GM21619 (cell line): ENCODE measurements at regions not wholly inside any gene's neighbourhood (a gene's known extent, or its start where the extent isn't known, plus 50 kb on each side); places are given as distances from the start of the nearest gene placed in this dataset.

Source experiments
- ATAC-seq: cut with Tn5 transposase; IDR thresholded peaks from one replicate; pipeline ENCODE4 v1.9.1; 2021; ENCODE audit not compliant: unreplicated experiment

DNA sequence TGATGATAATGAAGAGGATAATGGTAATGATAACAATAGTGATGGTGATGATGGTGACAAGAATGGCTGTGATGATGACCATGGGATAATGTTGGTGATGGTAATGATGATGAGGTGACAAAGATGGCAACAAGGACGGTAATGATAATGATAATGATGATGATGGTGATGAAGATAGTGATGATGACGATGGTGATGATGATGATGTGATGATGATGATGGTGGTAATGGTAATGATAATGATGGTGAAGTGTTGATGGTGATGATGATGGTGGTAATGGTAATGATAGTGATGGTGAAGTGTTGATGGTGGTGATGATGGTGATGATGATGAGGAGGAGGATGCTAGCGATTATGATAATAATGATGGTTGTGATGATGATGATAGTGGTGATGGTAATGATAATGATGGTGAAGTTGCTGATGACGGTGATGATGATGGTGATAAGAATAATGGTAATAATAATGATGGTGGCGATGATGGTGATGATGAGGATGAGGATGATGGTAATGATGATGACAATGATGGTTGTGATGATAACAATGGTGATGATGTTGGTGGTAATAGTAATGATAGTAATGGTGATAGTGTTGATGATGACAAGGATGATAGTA is 54.7 kb upstream of the OPCML start:
- no peak for ATAC-seq

DNA sequence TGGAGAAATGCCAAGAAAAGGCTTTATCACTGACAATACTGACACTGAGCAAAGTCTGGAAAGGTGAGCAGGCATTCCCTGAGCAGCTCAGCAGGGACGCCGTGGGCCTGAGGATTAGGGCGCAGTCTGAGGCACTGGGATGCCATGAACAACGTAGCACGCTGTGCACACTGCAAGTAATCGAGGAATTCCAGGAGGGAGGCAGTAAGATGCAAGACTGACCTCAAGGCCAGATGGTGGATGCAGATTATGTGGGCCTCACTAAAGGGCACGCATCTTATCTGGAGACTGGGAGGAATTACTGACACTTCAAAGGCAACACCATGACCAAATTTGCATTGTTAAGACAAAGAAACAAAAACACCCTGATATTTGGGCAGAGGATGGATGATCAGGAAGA is 50.4 kb upstream of the OPCML start:
- no peak for ATAC-seq

DNA sequence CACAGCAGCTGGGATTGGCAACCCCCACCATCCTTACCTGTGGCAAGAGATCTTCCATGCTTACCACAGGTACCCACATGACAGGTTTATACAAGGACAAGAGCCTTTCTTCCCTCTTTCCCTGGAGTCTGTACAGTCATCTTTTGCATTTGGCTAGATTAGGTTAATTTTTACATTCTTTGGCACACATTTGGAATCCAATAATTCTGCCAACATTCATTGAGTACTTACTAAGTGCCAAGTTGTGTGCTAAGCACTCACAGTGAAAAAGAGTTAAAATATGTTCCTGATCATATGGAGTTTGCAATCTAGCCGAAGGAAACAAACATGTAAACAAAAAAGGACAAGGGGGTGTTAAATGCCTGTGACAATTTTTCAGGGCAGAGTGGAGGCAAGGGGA is 50.0 kb upstream of the OPCML start:
- ATAC-seq, result no peak
